T-cell (primary cell): ENCODE measurements at regions not wholly inside any gene's neighbourhood (a gene's known extent, or its start where the extent isn't known, plus 50 kb on each side); places are given as distances from the start of the nearest gene placed in this dataset.

Source experiments
- ATAC-seq, 4 experiments: fragments of 200-7000 bp in 3 of 4; fragments of 150-1000 bp in 1 of 4; cut with Tn5 transposase; replicated peaks in 1 of 4; 1 replicate in 3 of 4; 2 replicates in 1 of 4; pipeline ENCODE4 v1.10.0; 2021; ENCODE audit warnings: moderate library complexity in 3 of 4, mild to moderate bottlenecking in 2 of 4, moderate number of reproducible peaks in 1 of 4
- CTCF ChIA-PET, 2 donors: fragments of 300-600 bp; sonication (Branson Sonifier 250); formaldehyde crosslinking; loops; one replicate each; lab custom pipeline; 2022; ENCODE audit warnings: antibody characterized with exemption in 2 of 2; lab: Charles Lee
- POLR2A ChIA-PET, 2 donors: fragments of 300-600 bp; sonication (Branson Sonifier 250); formaldehyde crosslinking; loops; one replicate each; lab custom pipeline; 2022; ENCODE audit warnings: antibody characterized with exemption in 2 of 2; lab: Charles Lee
- DNase-seq, 35 experiments: peaks; one replicate each; pipeline versions ENCODE4 v3.0.0 to v3.0.0-alpha.2; 2013 to 2023
- H3K27ac ChIP-seq: one replicate; pipeline ENCODE4 v1.5.1; 2013; ENCODE audit warnings: low read length
- H3K27me3 ChIP-seq, 2 experiments: replicated peaks in 1 of 2; 1 replicate in 1 of 2; 2 replicates in 1 of 2; pipeline versions ENCODE4 v1.6.1 to v1.7.0; 2013; ENCODE audit warnings: low read length in 1 of 2, mixed read lengths in 1 of 2; ENCODE audit not compliant: control insufficient read depth in 2 of 2, insufficient read depth in 2 of 2; ENCODE audit errors: extremely low read depth in 1 of 2
- H3K36me3 ChIP-seq, 2 donors: 1 replicate in 1 of 2; 2 replicates in 1 of 2; pipeline versions ENCODE4 v1.6.1 to v1.7.0; 2013; ENCODE audit warnings: low read length in 1 of 2; ENCODE audit not compliant: control insufficient read depth in 2 of 2, insufficient read depth in 1 of 2; ENCODE audit errors: extremely low read depth in 1 of 2
- H3K4me1 ChIP-seq, 2 experiments: 1 replicate in 1 of 2; 2 replicates in 1 of 2; pipeline versions ENCODE4 v1.6.1 to v1.7.0; 2013; ENCODE audit warnings: low read length in 2 of 2, mixed read lengths in 1 of 2; ENCODE audit not compliant: insufficient read depth in 2 of 2, control insufficient read depth in 1 of 2; ENCODE audit errors: extremely low read depth in 1 of 2
- H3K4me3 ChIP-seq, 2 donors: 1 replicate in 1 of 2; 2 replicates in 1 of 2; pipeline versions ENCODE4 v1.5.1 to v1.7.0; 2013; ENCODE audit warnings: mild to moderate bottlenecking in 2 of 2, low read length in 1 of 2, moderate library complexity in 1 of 2; ENCODE audit not compliant: control insufficient read depth in 1 of 2; ENCODE audit errors: extremely low read depth in 1 of 2
- H3K9me3 ChIP-seq: 2 replicates; pipeline ENCODE4 v1.7.0; 2013
- H3K27ac Mint-ChIP-seq, 2 donors: one replicate each; pipeline ENCODE4 v1.8.0; 2020 to 2021; ENCODE audit warnings: mild to moderate bottlenecking in 2 of 2, mixed read lengths in 2 of 2
- H3K27me3 Mint-ChIP-seq, 2 donors: one replicate each; pipeline ENCODE4 v1.8.0; 2021 to 2022; ENCODE audit warnings: mixed read lengths in 2 of 2
- H3K36me3 Mint-ChIP-seq: one replicate; pipeline ENCODE4 v1.8.0; 2021; ENCODE audit warnings: mixed read lengths
- H3K4me1 Mint-ChIP-seq, 3 donors: one replicate each; pipeline ENCODE4 v1.8.0; 2020 to 2022; ENCODE audit warnings: mixed read lengths in 3 of 3, mild to moderate bottlenecking in 1 of 3
- H3K4me3 Mint-ChIP-seq, 3 donors: one replicate each; pipeline ENCODE4 v1.8.0; 2020 to 2022; ENCODE audit warnings: mild to moderate bottlenecking in 3 of 3, mixed read lengths in 3 of 3, moderate library complexity in 3 of 3
- H3K9me3 Mint-ChIP-seq, 3 donors: one replicate each; pipeline ENCODE4 v1.8.0; 2020 to 2022; ENCODE audit warnings: mixed read lengths in 3 of 3
- WGBS: methylation state at CpG from one replicate; pipeline ENCODE4 v1.1.5; 2013; ENCODE audit warnings: missing lambda C conversion rate; ENCODE audit not compliant: insufficient coverage; 5-methylcytosine and 5-hydroxymethylcytosine counted together

DNA sequence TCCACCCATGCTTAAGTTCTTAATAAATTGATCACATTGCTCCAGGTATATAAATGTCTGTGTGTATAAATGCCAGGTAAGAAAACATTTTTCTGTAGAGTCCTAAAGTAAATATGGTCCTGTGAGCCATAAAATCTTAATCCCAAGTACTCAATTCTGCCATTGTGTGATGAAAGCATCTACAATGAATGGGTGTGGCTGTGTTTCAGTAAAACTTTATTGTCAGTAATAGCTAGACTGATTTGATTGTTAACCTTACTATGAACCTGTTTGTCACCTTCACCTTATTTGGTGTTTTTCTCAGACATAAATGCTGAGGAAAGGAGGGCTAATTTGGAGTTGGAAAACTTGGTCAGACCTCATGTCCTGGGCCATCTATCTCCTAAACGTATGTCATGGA is 683.5 kb upstream of the GRM7 start:
- WGBS = no CpG with 5 or more reads among the region's 1 CpG
- POLR2A ChIA-PET = no interaction called here
- no peaks in the 10 kb centered on the region for H3K27me3 ChIP-seq
- Mint-ChIP-seq H3K4me3 (no peak overlapping the region), H3K4me1 (no peaks in the 10 kb centered on the region), H3K36me3 (no peaks in the 10 kb centered on the region), H3K9me3 (peaks cover under 1 to 14% (median 5%) of the 10 kb centered on the region in 3 donors), H3K27ac (no peak overlapping the region), H3K27me3 (no peaks in the 10 kb centered on the region)
- H3K27ac ChIP-seq = no peak overlapping the region
- no peak overlapping the region for H3K4me3 ChIP-seq
- H3K36me3 ChIP-seq = no peaks in the 10 kb centered on the region
- ATAC-seq = no peak
- no peaks in the 10 kb centered on the region for H3K4me1 ChIP-seq
- CTCF ChIA-PET = no interaction called here
- no peaks in the 10 kb centered on the region for H3K9me3 ChIP-seq
- no peak for DNase-seq

DNA sequence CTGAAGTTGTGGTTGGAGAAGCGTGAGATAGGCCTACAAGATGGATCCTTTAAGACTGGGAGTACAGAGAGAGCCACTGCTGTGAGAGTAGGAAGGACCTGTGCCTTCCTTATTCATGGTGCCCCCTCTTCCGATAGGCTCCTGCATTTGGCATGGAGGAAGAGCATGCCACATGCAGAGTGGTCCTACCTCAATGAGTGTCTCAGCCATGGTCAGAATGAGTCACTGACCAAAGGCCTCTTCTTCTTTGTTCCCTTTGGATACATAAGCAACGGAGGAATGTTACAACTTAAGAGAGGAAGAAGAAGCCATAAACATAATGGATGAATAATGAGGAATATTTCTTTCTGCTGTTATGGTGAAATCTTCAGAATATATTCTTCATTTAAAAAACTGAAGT is 681.2 kb upstream of the GRM7 start:
- Mint-ChIP-seq H3K9me3 (peaks cover 0 to 11% (median 9%) of the 10 kb centered on the region in 3 donors), H3K4me3 (no peak overlapping the region), H3K27ac (no peak overlapping the region), H3K4me1 (no peaks in the 10 kb centered on the region), H3K36me3 (no peaks in the 10 kb centered on the region), H3K27me3 (no peaks in the 10 kb centered on the region)
- DNase-seq = no peak
- POLR2A ChIA-PET = no interaction called here
- Histone ChIP-seq H3K27ac (no peak overlapping the region), H3K36me3 (no peaks in the 10 kb centered on the region), H3K4me1 (no peaks in the 10 kb centered on the region), H3K27me3 (no peaks in the 10 kb centered on the region), H3K9me3 (no peaks in the 10 kb centered on the region), H3K4me3 (no peak overlapping the region)
- CTCF ChIA-PET = no interaction called here
- WGBS = 72% methylated on average over 2 of the region's 3 CpGs
- no peak for ATAC-seq

DNA sequence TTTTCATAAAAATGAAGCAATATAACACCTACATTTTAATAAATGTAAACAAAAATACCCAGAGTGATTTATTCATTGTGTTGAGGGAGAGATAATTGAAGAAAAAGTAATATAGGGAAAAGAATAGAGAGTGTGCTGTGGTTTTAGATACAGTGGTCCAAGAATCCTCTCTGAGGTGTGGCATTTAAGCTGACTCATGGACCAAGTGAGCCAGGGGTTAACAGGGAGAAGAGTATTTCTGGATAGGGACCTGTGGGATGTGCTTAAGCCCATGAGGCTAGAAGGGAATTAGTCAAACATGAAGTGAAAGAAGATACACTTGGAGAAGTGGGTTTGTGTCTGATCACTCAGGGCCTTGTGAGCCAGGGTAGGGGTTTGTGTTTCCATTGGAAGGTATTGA is 680.7 kb upstream of the GRM7 start:
- Histone ChIP-seq H3K27me3 (no peaks in the 10 kb centered on the region), H3K36me3 (no peaks in the 10 kb centered on the region), H3K4me1 (no peaks in the 10 kb centered on the region), H3K27ac (no peak overlapping the region), H3K4me3 (no peak overlapping the region), H3K9me3 (no peaks in the 10 kb centered on the region)
- Mint-ChIP-seq H3K4me1 (no peaks in the 10 kb centered on the region), H3K27me3 (no peaks in the 10 kb centered on the region), H3K36me3 (no peaks in the 10 kb centered on the region), H3K9me3 (peaks cover 0 to 13% (median 9%) of the 10 kb centered on the region in 3 donors), H3K27ac (no peak overlapping the region), H3K4me3 (no peak overlapping the region)
- ChIA-PET POLR2A (no interaction called here), CTCF (no interaction called here)
- no peak for ATAC-seq
- no peak for DNase-seq

DNA sequence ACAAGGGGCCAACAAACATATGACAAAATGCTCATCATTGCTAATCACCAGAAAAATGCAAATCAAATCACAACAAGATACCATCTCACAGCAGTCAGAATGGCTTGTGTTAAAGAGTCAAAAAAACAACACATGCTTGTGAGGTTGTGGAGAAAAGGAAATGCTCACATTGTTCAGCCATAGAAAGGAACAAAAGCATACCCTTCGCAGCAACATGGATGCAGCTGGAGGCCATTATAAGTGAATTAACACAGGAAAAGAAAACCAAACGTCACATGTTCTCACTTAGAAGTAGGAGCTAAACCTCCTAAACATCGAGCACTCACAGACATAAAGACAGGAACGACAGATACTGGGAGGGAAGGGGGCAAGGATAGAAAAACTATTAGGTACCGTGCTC is 678.4 kb upstream of the GRM7 start:
- ChIA-PET CTCF (no interaction called here), POLR2A (no interaction called here)
- no CpG with 5 or more reads among the region's 5 CpGs for WGBS
- no peak overlapping the region for H3K27ac Mint-ChIP-seq
- H3K4me1 Mint-ChIP-seq = no peaks in the 10 kb centered on the region
- ATAC-seq (no peak), DNase-seq (no peak)
- no peak overlapping the region for H3K4me3 Mint-ChIP-seq
- no peaks in the 10 kb centered on the region for H3K36me3 Mint-ChIP-seq
- H3K36me3 ChIP-seq = no peaks in the 10 kb centered on the region
- no peaks in the 10 kb centered on the region for H3K4me1 ChIP-seq
- H3K9me3 Mint-ChIP-seq = peaks cover 2 to 13% (median 7%) of the 10 kb centered on the region in 3 donors
- no peaks in the 10 kb centered on the region for H3K27me3 ChIP-seq
- H3K4me3 ChIP-seq = no peak overlapping the region
- H3K27me3 Mint-ChIP-seq = no peaks in the 10 kb centered on the region
- no peaks in the 10 kb centered on the region for H3K9me3 ChIP-seq
- H3K27ac ChIP-seq = no peak overlapping the region

DNA sequence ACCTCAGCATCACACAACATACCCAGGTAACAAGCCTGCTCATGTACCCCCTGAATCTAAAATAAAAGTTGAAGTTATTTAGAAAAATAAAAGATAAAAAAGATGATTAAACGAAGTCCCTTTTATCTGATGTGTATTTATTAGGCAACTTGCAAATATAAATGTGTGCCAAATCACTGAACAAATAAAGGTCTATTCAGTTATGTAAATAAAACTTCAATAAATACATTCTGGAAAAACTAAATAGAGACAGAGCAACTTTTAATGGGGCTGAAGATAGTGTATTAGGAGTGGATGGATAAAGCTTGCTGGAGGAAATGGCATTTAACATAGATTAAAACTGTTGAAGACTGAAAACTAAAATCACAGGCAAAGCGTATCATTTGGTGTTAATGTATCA is 678.0 kb upstream of the GRM7 start:
- Histone ChIP-seq H3K36me3 (no peaks in the 10 kb centered on the region), H3K27ac (no peak overlapping the region), H3K27me3 (no peaks in the 10 kb centered on the region), H3K4me1 (no peaks in the 10 kb centered on the region), H3K9me3 (no peaks in the 10 kb centered on the region), H3K4me3 (no peak overlapping the region)
- CTCF ChIA-PET = no interaction called here
- 100% methylated on average over 1 of the region's 2 CpGs for WGBS
- Mint-ChIP-seq H3K27ac (no peak overlapping the region), H3K9me3 (peaks cover 5 to 17% (median 5%) of the 10 kb centered on the region in 3 donors), H3K4me1 (no peaks in the 10 kb centered on the region), H3K36me3 (no peaks in the 10 kb centered on the region), H3K4me3 (no peak overlapping the region), H3K27me3 (no peaks in the 10 kb centered on the region)
- no peak for DNase-seq
- POLR2A ChIA-PET = no interaction called here
- ATAC-seq = no peak

DNA sequence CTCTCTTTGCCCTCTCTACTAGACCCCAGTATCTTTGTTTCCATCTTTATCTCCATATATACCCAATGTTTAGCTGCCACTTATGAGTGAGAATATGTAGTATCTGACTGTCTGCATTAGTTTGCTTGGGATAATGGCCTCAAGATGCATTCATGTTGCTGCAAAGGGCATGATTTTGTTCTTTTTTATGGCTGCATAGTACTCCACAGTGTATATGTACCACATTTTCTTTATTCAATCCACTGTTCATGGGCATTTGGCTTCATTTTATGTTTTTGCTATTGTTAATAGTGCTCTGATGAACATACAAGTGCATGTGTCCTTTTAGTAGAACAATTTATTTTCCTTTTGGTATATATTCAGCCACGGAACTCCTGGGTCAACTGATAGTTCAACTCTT is 671.5 kb upstream of the GRM7 start:
- ATAC-seq = no peak
- Histone ChIP-seq H3K36me3 (no peaks in the 10 kb centered on the region), H3K4me3 (no peak overlapping the region), H3K9me3 (no peaks in the 10 kb centered on the region), H3K4me1 (no peaks in the 10 kb centered on the region), H3K27me3 (no peaks in the 10 kb centered on the region), H3K27ac (no peak overlapping the region)
- no CpG with 5 or more reads among the region's 1 CpG for whole genome bisulfite sequencing
- H3K27ac Mint-ChIP-seq = no peak overlapping the region
- no peaks in the 10 kb centered on the region for H3K36me3 Mint-ChIP-seq
- no peaks in the 10 kb centered on the region for H3K27me3 Mint-ChIP-seq
- no peak for DNase-seq
- POLR2A ChIA-PET = no interaction called here
- peaks cover 6 to 23% (median 8%) of the 10 kb centered on the region in 3 donors for H3K9me3 Mint-ChIP-seq
- H3K4me1 Mint-ChIP-seq = no peaks in the 10 kb centered on the region
- CTCF ChIA-PET = no interaction called here
- H3K4me3 Mint-ChIP-seq = no peak overlapping the region

DNA sequence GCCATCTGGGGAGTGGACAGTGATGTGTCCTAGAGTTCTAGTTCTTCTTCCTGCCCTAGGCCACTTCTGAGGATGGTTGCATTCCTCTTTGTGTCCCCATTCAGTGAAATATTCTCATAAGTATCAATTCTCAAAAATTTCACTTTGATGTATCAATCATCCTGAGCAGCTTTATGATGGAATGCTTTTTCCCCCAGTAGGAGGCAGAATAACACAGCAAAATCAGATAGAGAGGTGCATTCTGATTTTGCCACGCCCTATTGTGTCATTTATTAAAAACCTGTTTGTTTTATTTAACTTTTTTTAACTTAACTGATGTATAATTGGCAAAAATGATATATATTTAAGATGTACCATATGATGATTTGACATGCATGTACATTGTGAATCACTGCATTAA is 656.0 kb upstream of the GRM7 start:
- no peaks in the 10 kb centered on the region for H3K4me1 Mint-ChIP-seq
- no CpG with 5 or more reads among the region's 1 CpG for WGBS

More for the DNA sequence above, 656.0 kb upstream of the GRM7 start:
- no peak for ATAC-seq
- Mint-ChIP-seq H3K4me3 (no peak overlapping the region), H3K9me3 (peaks cover 4 to 10% (median 10%) of the 10 kb centered on the region in 3 donors), H3K36me3 (no peaks in the 10 kb centered on the region), H3K27ac (no peak overlapping the region), H3K27me3 (no peaks in the 10 kb centered on the region)
- Histone ChIP-seq H3K27ac (no peak overlapping the region), H3K36me3 (no peaks in the 10 kb centered on the region), H3K4me1 (no peaks in the 10 kb centered on the region), H3K27me3 (no peaks in the 10 kb centered on the region), H3K9me3 (no peaks in the 10 kb centered on the region), H3K4me3 (no peak overlapping the region)
- ChIA-PET POLR2A (no interaction called here), CTCF (no interaction called here)
- DNase-seq = no peak
